NCI-H2107 (cell line): ENCODE measurements at regions not wholly inside any gene's neighbourhood (a gene's known extent, or its start where the extent isn't known, plus 50 kb on each side); places are given as distances from the start of the nearest gene placed in this dataset.
"Not testable (repeated sequence)": the region's sequence is repeated elsewhere in the genome, so short reads cannot be mapped to it uniquely, and the experiment has no call there.

Source experiments
- DNase-seq: peaks from one replicate; lab custom pipeline; 2025; lab: John Stamatoyannopoulos, UW

GRCh38 chr6:92952111-92952510 is 467.2 kb downstream of the EPHA7 start:
- DNase-seq: not testable (repeated sequence)

DNA sequence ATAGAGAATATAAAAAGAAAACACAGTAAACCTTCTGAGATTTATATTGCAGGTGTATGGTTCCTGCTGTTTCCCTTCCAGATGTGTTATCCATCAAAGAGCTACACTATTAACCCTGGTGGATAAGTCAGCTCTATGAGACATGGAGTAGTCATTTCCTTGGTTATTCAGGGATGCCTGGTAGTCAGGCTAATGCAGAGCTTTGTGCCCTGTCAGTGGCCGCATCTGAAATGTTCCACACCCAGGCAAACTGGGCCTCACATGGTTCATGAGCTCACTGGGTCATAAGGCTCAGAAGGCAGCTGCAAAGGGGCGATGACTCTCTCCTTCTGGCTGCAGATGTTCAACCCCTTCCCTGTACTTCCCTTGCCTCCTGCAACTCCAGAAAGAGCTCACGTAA is 473.6 kb downstream of the EPHA7 start:
- DNase-seq: no peak

GRCh38 chr6:92944132-92944531 is 475.2 kb downstream of the EPHA7 start:
- no peak for DNase-seq

GRCh38 chr6:92942549-92942948 is 476.8 kb downstream of the EPHA7 start:
- DNase-seq: no peak

DNA sequence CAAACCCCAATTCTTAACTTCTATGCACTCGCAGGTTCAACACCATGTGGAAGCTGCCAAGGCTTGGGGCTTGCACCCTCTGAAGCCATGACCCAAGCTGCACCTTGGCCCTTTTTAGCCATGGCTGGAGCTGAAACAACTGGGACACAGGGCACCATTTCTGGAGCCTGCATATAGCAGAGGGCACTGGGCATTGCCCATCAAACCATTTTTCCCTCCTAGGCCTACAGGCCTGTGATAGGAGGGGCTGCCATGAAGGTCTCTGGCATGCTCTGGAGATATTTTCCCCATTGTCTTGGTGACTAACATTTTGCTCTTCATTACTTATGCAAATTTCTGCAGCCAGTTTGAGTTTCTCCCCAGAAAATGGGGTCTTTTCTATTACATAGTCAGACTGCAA is 484.7 kb downstream of the EPHA7 start:
- DNase-seq: no peak

- no peak for DNase-seq
Measured at GRCh38 chr6:92930171-92930570, 489.2 kb downstream of the EPHA7 start.

- DNase-seq: no peak
Measured at GRCh38 chr6:92922216-92922806, 497.0 kb downstream of the EPHA7 start.

DNA sequence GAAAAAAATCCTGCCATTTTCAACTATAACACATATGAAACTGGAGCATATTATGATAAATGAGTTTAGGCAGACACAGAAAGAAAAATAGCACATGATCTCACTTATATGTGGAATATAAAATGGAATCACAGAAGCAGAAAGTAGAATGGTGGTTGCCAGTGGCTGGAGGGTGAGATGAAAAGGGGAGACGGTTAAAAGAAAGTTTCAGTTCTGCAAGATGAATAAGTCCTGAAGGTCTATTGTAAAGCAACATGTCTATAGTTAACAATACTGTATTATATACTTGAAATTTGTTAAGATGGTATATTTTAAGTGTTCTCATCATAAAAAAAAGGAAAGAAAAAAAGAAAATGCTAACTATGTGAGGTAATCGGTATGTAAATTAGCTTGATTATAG is 503.9 kb downstream of the EPHA7 start:
- DNase-seq: no peak

GRCh38 chr6:92911301-92911700 is 508.1 kb downstream of the EPHA7 start:
- no peak for DNase-seq

GRCh38 chr6:92910646-92911045 is 508.7 kb downstream of the EPHA7 start:
- DNase-seq: no peak

GRCh38 chr6:92906385-92906784 is 513.0 kb downstream of the EPHA7 start:
- no peak for DNase-seq

GRCh38 chr6:92893741-92894140 is 525.6 kb downstream of the EPHA7 start:
- DNase-seq: no peak

DNA sequence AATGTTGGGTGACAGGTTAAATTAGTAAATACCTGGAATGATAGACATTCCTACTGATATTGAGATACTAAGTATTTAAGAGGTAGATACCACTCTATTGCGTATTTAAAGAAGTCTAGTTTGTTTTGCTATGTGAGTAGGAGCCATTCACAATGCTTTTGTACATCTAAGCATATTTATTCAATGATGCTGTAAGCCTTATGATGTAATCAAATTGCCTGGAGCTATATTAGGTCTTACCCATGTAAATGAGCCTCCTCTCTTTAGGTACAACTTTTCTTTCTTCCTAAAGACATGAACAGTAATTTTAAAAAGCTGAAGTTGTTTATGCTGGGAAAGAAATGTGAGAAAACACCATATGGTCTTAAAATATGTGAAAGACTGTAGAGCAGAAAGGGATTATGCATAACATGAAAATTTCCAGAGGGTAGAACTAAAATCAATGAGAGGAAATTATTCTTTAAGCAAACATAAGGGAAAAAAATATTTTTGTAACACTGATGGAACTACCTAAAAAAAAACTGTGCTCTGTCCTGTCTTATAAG is 526.7 kb downstream of the EPHA7 start:
- no peak for DNase-seq

- DNase-seq: no peak
Measured at GRCh38 chr6:92888316-92888715, 531.0 kb downstream of the EPHA7 start.

DNA sequence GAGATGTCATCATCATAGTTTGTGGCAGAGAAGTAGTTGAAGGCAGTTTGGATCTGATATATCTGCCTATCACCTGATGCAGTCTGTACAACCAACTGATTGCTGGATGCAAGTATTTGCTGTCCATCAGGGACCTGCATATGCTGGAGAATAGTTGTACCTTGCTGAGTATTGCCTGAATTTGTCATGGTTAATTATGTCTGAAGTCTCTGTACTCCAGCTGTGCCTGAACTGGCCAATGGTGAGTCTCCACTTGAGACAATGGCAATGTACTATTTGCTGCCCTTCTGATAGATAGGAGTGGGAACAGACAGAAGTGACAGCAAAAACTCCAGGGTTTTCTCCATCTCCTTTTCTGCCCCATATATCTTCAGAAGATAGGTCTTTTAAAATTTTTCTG is 531.5 kb downstream of the EPHA7 start:
- DNase-seq: no peak

DNA sequence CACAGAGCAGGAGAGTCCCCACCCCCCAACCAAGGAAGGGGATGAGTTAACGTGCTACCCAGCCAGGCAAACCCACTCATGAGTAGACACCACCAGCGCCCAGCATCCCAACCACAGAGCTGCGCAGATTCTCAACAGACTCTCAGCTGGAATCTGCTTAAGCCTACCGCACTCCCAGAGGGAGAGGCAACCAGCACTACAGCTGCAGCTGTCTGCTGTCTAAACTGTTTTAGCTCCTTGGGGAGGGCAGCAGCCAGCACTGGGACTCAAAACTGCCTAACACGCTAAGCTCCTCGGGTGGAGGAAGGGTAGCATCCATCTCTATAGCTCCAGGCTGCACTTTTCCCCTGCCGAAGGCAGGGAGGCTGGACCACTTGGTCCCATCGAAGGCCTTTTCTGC is 539.8 kb downstream of the EPHA7 start:
- DNase-seq: no peak

DNA sequence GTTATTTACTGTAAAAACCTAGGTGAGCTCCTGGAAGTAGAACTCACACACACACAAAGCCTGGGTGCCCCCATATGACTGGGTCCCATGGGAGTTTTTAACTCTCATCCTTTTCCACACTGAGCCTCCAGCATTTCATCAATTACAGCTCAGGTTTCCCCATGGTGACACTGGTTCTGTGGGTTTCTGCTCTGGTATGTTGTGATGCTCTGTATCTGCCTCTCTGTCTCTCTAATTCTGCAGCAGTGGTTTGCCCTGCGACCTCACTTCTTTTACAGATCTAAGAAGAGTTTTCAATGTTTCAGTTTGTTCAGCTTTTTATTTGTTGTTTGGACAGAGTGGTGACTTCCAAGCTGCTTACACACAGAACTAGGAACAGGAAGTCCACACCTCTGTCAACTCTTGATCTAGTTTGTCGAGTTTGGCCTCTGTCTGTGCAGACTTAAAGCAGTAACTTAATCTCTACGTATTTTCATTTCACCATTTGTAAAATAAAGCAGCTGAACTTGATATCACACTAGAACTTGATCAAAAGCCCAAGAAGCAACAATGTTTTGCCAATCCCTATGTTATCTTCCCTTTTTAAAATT is 554.3 kb downstream of the EPHA7 start:
- DNase-seq: no peak

- DNase-seq: no peak
Measured at GRCh38 chr6:92849636-92850035, 569.7 kb downstream of the EPHA7 start.

GRCh38 chr6:92848901-92849300 is 570.5 kb downstream of the EPHA7 start:
- DNase-seq: no peak

DNA sequence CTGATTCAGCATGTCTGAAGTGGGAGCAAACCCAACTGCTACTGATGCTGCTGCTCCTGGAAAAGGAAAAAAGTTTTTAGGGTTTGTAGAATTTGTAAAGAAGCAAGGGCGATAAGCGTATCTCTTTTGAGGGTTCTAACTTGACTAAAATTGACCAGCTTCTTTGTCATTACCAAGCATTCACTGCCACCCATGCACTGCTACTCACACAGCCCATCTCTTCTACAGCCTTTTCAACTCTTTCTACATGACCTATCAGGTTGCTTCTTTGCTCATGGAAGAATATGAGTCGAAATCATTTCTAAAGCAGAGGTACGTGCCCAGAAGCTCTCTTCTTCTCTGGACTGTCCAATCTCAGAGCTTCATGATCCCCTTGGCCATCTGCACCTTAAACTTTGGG is 570.9 kb downstream of the EPHA7 start:
- no peak for DNase-seq

GRCh38 chr6:92847988-92848387 is 571.4 kb downstream of the EPHA7 start:
- DNase-seq: no peak

- no peak for DNase-seq
Measured at GRCh38 chr6:92840246-92840930, 579.0 kb downstream of the EPHA7 start.

DNA sequence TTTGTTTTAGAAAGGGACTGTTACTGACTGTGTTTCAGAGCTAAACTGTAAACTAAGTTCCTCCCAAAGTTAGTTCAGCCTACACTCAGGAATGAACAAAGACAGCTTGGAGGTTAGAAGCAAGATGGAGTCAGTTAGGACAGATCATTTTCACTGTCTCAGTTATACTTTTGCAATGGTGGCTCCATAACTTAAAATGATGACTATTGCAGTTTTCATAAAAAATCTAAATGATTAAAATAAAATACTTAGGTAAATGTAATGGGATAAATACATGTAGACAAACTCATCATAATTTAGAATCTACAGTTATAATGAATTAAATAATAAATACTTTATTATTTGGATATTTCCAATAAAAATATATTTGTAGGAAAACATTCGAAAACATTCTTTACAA is 590.6 kb downstream of the EPHA7 start:
- DNase-seq: no peak
